GM18508 (cell line): ENCODE measurements at regions not wholly inside any gene's neighbourhood (a gene's known extent, or its start where the extent isn't known, plus 50 kb on each side); places are given as distances from the start of the nearest gene placed in this dataset.

ENCODE experiments used
- ATAC-seq: cut with Tn5 transposase; IDR thresholded peaks from one replicate; pipeline ENCODE4 v1.9.1; 2021; ENCODE audit warnings: moderate number of reproducible peaks; ENCODE audit not compliant: insufficient read depth, unreplicated experiment

GRCh38 chr16:48011466-48011865, 144.3 kb downstream of the ABCC12 start:
- no peak for ATAC-seq

GRCh38 chr16:48008011-48008525, 147.7 kb downstream of the ABCC12 start:
- no peak for ATAC-seq

GRCh38 chr16:48004141-48004695, 151.6 kb downstream of the ABCC12 start:
- no peak for ATAC-seq

GRCh38 chr16:48003206-48003907, 152.4 kb downstream of the ABCC12 start:
- ATAC-seq = no peak

- no peak for ATAC-seq
Measured at GRCh38 chr16:48001324-48001895, 154.4 kb downstream of the ABCC12 start.

GRCh38 chr16:48000622-48001021, 155.2 kb downstream of the ABCC12 start:
- no peak for ATAC-seq

GRCh38 chr16:47999595-47999994, 156.2 kb downstream of the ABCC12 start:
- ATAC-seq = no peak

GRCh38 chr16:47995354-47995753, 160.4 kb downstream of the ABCC12 start:
- ATAC-seq = no peak

GRCh38 chr16:47991491-47991890, 164.3 kb downstream of the ABCC12 start:
- ATAC-seq = no peak

- ATAC-seq = no peak
Measured at GRCh38 chr16:47990676-47991075, 165.1 kb downstream of the ABCC12 start.

- no peak for ATAC-seq
Measured at GRCh38 chr16:47987136-47987535, 168.7 kb downstream of the ABCC12 start.

GRCh38 chr16:47986031-47986430, 169.8 kb downstream of the ABCC12 start:
- no peak for ATAC-seq

- ATAC-seq = no peak
Measured at GRCh38 chr16:47984669-47985068, 171.1 kb downstream of the ABCC12 start.

GRCh38 chr16:47983999-47984580, 171.7 kb downstream of the ABCC12 start:
- ATAC-seq = no peak

- ATAC-seq = no peak
Measured at GRCh38 chr16:47980212-47980611, 175.6 kb downstream of the ABCC12 start.

- ATAC-seq = no peak
Measured at GRCh38 chr16:47979616-47980182, 176.1 kb downstream of the ABCC12 start.

- no peak for ATAC-seq
Measured at GRCh38 chr16:47979164-47979520, 176.7 kb downstream of the ABCC12 start.

- no peak for ATAC-seq
Measured at GRCh38 chr16:47978491-47979163, 177.2 kb downstream of the ABCC12 start.

GRCh38 chr16:47977802-47978201, 178.0 kb downstream of the ABCC12 start:
- ATAC-seq = no peak

- ATAC-seq = no peak
Measured at GRCh38 chr16:47976636-47977210, 179.1 kb downstream of the ABCC12 start.
